Mucosa of gallbladder (tissue), 1 donor: ENCODE measurements at regions not wholly inside any gene's neighbourhood (a gene's known extent, or its start where the extent isn't known, plus 50 kb on each side); places are given as distances from the start of the nearest gene placed in this dataset.

Experiments used
- DNase-seq: peaks from one replicate; pipeline ENCODE4 v3.0.0-alpha.2; 2020; ENCODE audit warnings: low spot score
- donor health status: DM: no; HTN: no; CAD: no.

GRCh38 chr14:71287567-71287966 is 380.3 kb downstream of the PCNX1 start:
- DNase-seq, result no peak

GRCh38 chr14:71289536-71289935 is 382.3 kb downstream of the PCNX1 start:
- no peak for DNase-seq

- no peak for DNase-seq
Observed at GRCh38 chr14:71290301-71290700, 383.0 kb downstream of the PCNX1 start.

- no peak for DNase-seq
Observed at GRCh38 chr14:71290960-71291466, 383.8 kb downstream of the PCNX1 start.

GRCh38 chr14:71296184-71296583 is 388.9 kb downstream of the PCNX1 start:
- no peak for DNase-seq

- no peak for DNase-seq
Observed at GRCh38 chr14:71300566-71301330, 393.5 kb downstream of the PCNX1 start.

- no peak for DNase-seq
Observed at GRCh38 chr14:71301611-71302010, 394.4 kb downstream of the PCNX1 start.

- DNase-seq, result no peak
Observed at GRCh38 chr14:71304690-71305089, 397.4 kb downstream of the PCNX1 start.

- no peak for DNase-seq
Observed at GRCh38 chr14:71308671-71309070, 401.4 kb downstream of the PCNX1 start.

GRCh38 chr14:71309756-71310155 is 402.5 kb downstream of the PCNX1 start:
- peak; percentile 14 for DNase-seq

GRCh38 chr14:71311061-71311460 is 403.8 kb downstream of the PCNX1 start:
- no peak for DNase-seq

GRCh38 chr14:71314717-71315116 is 407.5 kb downstream of the PCNX1 start:
- DNase-seq, result no peak

- DNase-seq, result no peak
Observed at GRCh38 chr14:71317385-71318096, 410.3 kb downstream of the PCNX1 start.

- DNase-seq, result no peak
Observed at GRCh38 chr14:71318097-71318459, 410.8 kb downstream of the PCNX1 start.

- DNase-seq, result no peak
Observed at GRCh38 chr14:71319666-71320065, 412.4 kb downstream of the PCNX1 start.

GRCh38 chr14:71320107-71320733 is 413.0 kb downstream of the PCNX1 start, which contains the start of gene SIPA1L1:
Gene SIPA1L1, plus strand, starts transcription at chr14:71320476.
- DNase-seq, result peak; percentile 98

GRCh38 chr14:71320734-71321573 is 413.7 kb downstream of the PCNX1 start:
- peak; percentile 58 for DNase-seq

- DNase-seq, result peak; percentile 13
Observed at GRCh38 chr14:71321574-71322315, 414.5 kb downstream of the PCNX1 start.

GRCh38 chr14:71322655-71323250 is 415.5 kb downstream of the PCNX1 start:
- DNase-seq, result peak; percentile 25

GRCh38 chr14:71324767-71325272 is 417.6 kb downstream of the PCNX1 start:
- peak; percentile 38 for DNase-seq
